GM12874 (cell line): ENCODE measurements at regions not wholly inside any gene's neighbourhood (a gene's known extent, or its start where the extent isn't known, plus 50 kb on each side); places are given as distances from the start of the nearest gene placed in this dataset.

Source experiments
- TF ChIP-seq, protein P1 (sequence below): IDR thresholded peaks from 2 replicates; pipeline ENCODE4 v1.5.1; 2011; ENCODE audit warnings: low read depth, mild to moderate bottlenecking, control low read depth, low read length, moderate library complexity; ENCODE audit not compliant: insufficient read depth

DNA sequence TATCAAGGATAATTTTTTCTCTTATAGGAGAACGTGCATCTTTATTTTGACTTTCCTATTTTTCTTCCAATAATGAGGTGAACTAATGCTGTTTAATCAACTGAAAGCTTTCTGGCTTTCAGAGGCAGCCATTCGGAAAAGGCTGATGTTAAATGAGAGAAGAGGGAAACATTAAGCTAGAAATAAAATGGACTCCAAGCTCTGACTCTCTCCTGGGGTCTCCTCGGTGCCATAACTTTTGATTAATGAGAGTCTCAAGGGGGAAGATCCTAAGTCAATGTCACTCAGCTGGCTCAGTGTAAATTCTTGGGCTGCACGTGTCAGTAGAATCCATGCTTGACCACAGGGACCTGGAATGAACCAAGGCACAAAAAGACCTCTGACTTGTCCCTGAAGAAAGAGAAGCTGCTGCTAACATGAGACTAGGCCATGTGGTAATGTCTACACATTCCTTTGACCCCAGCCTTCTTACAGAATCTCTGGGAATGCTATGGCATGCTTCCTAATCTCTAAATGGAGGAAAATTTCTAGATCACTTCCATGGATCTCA, 152.2 kb upstream of the RFC3 start:
- TF ChIP-seq, protein P1, sequence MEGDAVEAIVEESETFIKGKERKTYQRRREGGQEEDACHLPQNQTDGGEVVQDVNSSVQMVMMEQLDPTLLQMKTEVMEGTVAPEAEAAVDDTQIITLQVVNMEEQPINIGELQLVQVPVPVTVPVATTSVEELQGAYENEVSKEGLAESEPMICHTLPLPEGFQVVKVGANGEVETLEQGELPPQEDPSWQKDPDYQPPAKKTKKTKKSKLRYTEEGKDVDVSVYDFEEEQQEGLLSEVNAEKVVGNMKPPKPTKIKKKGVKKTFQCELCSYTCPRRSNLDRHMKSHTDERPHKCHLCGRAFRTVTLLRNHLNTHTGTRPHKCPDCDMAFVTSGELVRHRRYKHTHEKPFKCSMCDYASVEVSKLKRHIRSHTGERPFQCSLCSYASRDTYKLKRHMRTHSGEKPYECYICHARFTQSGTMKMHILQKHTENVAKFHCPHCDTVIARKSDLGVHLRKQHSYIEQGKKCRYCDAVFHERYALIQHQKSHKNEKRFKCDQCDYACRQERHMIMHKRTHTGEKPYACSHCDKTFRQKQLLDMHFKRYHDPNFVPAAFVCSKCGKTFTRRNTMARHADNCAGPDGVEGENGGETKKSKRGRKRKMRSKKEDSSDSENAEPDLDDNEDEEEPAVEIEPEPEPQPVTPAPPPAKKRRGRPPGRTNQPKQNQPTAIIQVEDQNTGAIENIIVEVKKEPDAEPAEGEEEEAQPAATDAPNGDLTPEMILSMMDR, result no peak

DNA sequence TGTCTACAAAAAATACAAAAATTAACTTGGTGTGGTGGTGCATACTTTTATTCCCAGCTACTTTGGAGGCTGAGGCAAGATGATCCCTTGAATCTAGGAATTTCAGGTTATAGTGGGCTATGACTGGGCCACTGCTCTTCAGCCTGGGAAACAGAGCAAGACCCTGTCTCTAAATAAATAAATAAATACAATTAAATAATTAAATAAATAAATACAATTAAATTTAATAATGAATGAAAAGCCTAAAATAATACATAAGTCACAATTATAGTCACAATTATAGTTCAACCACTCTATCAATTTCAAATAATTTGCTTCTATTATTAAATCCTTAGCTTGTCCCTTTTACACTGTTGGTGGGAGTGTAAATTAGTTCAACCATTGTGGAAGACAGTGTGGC, 146.4 kb upstream of the RFC3 start:
- TF ChIP-seq, protein P1, result no peak

DNA sequence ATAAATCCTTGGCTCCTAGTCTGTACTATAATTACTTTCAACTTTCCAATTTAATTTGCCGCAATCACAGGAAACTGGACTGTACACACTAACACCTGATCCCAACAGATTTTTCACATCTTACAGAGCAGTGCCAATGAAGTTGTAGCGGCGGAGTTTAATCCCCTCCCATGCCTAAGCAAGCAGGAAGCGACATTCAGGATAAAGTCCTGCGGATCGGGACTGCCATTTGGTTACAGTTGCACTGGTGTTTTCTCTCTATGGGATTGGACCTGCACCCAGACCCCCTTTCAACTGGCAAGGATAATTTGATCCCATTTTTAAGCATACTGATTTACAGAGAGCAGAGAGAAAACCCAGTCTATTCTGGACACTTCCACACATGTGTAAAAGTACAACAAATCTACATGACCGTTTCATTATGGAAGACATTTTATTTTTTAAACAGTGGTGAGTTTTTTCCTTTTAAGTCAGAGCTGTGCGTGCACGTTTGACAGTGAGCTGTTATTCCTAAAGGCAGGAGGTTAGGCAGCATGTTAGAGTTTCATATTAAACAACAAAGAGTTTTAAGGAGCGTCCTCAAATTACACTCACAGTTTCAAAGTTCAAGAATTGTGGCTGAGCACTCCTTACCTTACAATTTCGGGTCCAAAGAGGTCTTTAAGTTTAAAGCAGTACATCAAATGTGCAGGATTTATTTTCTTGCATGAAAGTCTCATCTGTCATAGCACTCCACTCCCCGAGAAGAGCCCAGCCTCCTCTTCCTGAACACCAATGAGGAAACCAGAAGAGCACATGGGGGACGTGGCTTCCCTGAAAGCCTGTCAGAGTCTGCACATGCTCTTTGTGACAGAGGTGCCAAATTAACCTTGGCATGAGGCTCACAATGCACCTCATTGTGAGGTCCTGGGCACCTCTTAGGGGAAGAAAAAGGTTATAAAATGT, 141.6 kb upstream of the RFC3 start:
- TF ChIP-seq, protein P1, result no peak

DNA sequence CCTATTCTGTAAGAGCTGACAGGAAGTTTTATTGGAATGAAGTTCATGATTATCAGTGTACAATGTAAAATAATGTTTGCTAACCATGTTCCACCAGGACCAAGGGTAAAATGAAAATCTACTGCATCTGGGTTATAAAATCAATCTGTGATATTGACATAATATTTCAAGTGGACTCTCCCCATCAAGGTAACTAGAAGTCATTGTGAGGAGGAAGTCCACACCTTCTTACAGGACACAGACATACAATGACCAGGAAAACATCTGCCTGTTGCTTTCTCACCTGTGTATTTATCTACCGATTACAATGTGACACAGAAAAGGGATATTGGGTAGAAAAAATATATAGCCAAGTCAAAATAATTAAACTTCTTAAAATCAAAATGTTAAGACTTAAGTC, 140.7 kb upstream of the RFC3 start:
- TF ChIP-seq, protein P1, result no peak

DNA sequence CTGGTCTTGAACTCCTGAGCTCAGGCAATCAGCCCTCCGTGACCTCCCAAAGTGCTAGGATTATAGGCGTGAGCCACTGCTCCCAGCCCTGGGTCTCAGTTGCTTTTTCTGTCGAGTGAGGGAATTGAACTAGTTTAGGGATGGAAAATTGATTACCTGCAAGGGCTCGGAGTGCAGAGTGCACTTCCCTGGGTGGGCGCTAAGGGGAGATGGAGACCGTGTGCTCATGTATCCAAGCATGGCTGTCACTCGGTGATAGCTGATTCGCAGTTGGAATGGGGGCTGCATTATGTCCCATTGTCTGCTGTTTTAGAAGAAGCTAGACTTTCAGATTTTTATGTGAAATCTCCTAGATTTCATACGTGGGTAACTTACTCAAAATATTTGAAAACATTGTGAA, 139.9 kb upstream of the RFC3 start:
- TF ChIP-seq, protein P1, result no peak

DNA sequence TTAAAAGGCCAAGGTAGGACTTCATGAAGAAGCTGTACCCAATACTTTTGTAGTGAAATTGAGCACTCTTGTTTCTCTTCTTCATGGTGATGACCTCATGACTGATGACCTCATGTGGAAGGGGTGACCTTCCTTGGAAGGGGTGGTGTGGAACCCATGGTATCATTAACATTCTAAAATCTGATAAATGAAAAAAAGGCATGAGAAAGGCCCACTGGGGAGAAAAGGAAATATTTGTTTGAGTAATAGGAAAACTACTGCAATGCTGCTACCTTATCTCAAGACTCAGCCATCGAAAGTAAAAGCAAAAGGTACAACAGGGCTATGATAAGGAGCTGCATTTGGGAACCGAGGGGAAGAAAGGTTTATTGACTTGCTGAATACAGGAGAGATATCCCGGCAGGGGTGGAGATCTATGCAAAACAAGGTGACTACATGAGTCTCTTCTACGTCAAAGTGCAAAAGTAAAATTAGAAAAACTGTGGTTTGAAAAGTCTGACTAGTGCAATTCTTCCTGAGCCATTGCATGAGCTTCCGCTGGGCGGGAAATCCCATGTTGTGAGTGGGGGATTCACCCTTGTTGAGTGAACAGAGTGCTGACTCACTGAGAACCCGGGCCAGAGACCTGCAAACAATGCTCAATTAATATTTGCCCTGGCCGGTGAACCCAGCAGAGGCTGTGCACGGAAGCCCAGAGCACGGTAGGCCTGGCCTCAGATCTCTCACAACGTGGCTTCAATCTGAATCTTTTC, 138.9 kb upstream of the RFC3 start:
- TF ChIP-seq, protein P1, result no peak

DNA sequence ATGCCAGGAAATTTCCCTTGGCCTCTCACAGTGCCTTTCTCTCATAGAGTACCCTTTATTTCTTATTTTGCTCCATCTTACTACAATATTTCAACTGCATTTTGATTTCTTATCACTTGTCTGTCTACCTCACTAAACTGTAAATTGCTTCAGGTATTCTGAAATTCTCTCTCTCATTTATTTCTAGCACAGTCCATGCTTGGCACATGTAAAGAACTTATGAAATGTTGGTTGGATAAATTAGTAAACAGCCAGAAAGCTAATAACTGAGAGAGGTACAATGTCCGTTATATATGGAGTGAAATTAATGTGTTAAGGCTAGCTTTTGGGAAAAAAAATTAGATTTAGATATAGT, 138.3 kb upstream of the RFC3 start:
- TF ChIP-seq, protein P1, result no peak
